GM12878 (cell line): ENCODE measurements at regions not wholly inside any gene's neighbourhood (a gene's known extent, or its start where the extent isn't known, plus 50 kb on each side); places are given as distances from the start of the nearest gene placed in this dataset.

Experiments
- ATAC-seq: fragments of 200-7000 bp; cut with Tn5 transposase; 3 replicates; pipeline ENCODE4 v1.9.1; 2020; ENCODE audit warnings: mild to moderate bottlenecking, moderate library complexity
- BruUV-seq: library from RNA; stranded (reverse); fragments of 400-500 nt; replicated peaks from 2 replicates; lab custom pipeline; 2021; lab: Mats Ljungman, UMichigan
- CTCF ChIA-PET: fragments of 300-600 bp; sonication (Branson Sonifier 250); formaldehyde crosslinking; extraction: SDS; loops from one replicate; lab custom pipeline; 2021; ENCODE audit warnings: inconsistent platforms; lab: Yijun Ruan, JAX
- POLR2A ChIA-PET: fragments of 350-600 bp; formaldehyde crosslinking; extraction: SDS; loops from one replicate; lab custom pipeline; 2021; ENCODE audit warnings: inconsistent platforms; lab: Charles Lee
- RAD21 ChIA-PET: fragments of 300-600 bp; sonication (Branson Sonifier 250); formaldehyde crosslinking; loops from one replicate; lab custom pipeline; 2023; ENCODE audit warnings: antibody characterized with exemption; ENCODE audit not compliant: unreplicated experiment; lab: Charles Lee
- SMC1A ChIA-PET: fragments of 300-600 bp; sonication (Branson Sonifier 250); formaldehyde crosslinking; loops from one replicate; lab custom pipeline; 2023; ENCODE audit not compliant: unreplicated experiment, uncharacterized antibody; lab: Charles Lee
- DNase-seq: peaks from one replicate; pipeline ENCODE4 v3.0.0-alpha.2; 2011; ENCODE audit warnings: low read depth, low spot score
- FAIRE-seq: peaks from 3 replicates; lab custom pipeline; 2011; peaks lifted over from hg19 to GRCh38; lab: Jason Lieb, UNC
- H2AFZ ChIP-seq: 2 replicates; pipeline ENCODE4 v1.6.0; 2011; ENCODE audit warnings: low read depth, low read length, control low read depth; ENCODE audit not compliant: control insufficient read depth
- H3K27ac ChIP-seq: 2 replicates; pipeline ENCODE4 v1.5.1; 2011; ENCODE audit warnings: control low read depth; ENCODE audit not compliant: control insufficient read depth, insufficient read depth
- H3K27me3 ChIP-seq, 2 experiments: replicated peaks in 1 of 2; 2 replicates each; pipeline versions ENCODE4 v1.6.0 to v1.6.1; 2011; ENCODE audit warnings: low read length in 1 of 2; ENCODE audit not compliant: control insufficient read depth in 2 of 2, insufficient read depth in 2 of 2
- H3K36me3 ChIP-seq, 2 experiments: 2 replicates each; pipeline ENCODE4 v1.5.1; 2011; ENCODE audit warnings: low read length in 1 of 2; ENCODE audit not compliant: control insufficient read depth in 2 of 2, insufficient read depth in 2 of 2
- H3K4me1 ChIP-seq: 2 replicates; pipeline ENCODE4 v1.6.1; 2011; ENCODE audit warnings: mild to moderate bottlenecking, low read length, moderate library complexity, mixed read lengths; ENCODE audit not compliant: control insufficient read depth, insufficient read depth
- H3K4me2 ChIP-seq: 2 replicates; pipeline ENCODE4 v1.6.0; 2011; ENCODE audit warnings: control low read depth; ENCODE audit not compliant: control insufficient read depth, insufficient read depth
- H3K4me3 ChIP-seq: fragments of 200-600 bp; sonication (generic); 2 replicates; pipeline ENCODE4 v1.5.1; 2016
- H3K79me2 ChIP-seq: 2 replicates; pipeline ENCODE4 v1.6.0; 2011; ENCODE audit warnings: low read length; ENCODE audit not compliant: control insufficient read depth, insufficient read depth
- H3K9ac ChIP-seq: 2 replicates; pipeline ENCODE4 v1.8.0; 2011; ENCODE audit warnings: low read length, control low read depth, mixed read lengths; ENCODE audit not compliant: control insufficient read depth, insufficient read depth
- H3K9me3 ChIP-seq: replicated peaks from 3 replicates; pipeline ENCODE4 v1.5.1; 2011; ENCODE audit warnings: mild to moderate bottlenecking, low read length; ENCODE audit not compliant: control insufficient read depth, insufficient read depth
- H4K20me1 ChIP-seq: 2 replicates; pipeline ENCODE4 v1.6.0; 2011; ENCODE audit not compliant: control insufficient read depth, insufficient read depth
- ASH2L ChIP-seq: fragments of 300-600, 200-600 bp; sonication (generic); IDR thresholded peaks from 2 replicates; pipeline ENCODE4 v1.6.1; 2017; ENCODE audit warnings: low read depth, mild to moderate bottlenecking, borderline replicate concordance
- CREM ChIP-seq: IDR thresholded peaks from 2 replicates; pipeline ENCODE4 v1.6.1; 2014; ENCODE audit warnings: antibody characterized with exemption, low read depth
- DPF2 ChIP-seq: fragments of 450-650 bp; IDR thresholded peaks from 2 replicates; pipeline ENCODE4 v1.6.1; 2017; ENCODE audit warnings: mild to moderate bottlenecking
- IRF3 ChIP-seq: fragments of 450-650 bp; IDR thresholded peaks from 2 replicates; pipeline ENCODE4 v1.6.1; 2014; ENCODE audit warnings: mild to moderate bottlenecking
- IRF4 ChIP-seq: IDR thresholded peaks from 2 replicates; pipeline ENCODE4 v1.6.1; 2011; ENCODE audit warnings: low read depth, low read length
- LARP7 ChIP-seq: fragments of 450-650 bp; IDR thresholded peaks from 2 replicates; pipeline ENCODE4 v1.6.1; 2017; ENCODE audit warnings: mild to moderate bottlenecking
- MEF2B ChIP-seq: fragments of 450-650 bp; IDR thresholded peaks from 2 replicates; pipeline ENCODE4 v1.6.1; 2018; ENCODE audit warnings: mild to moderate bottlenecking, moderate library complexity; ENCODE audit not compliant: partially characterized antibody, poor library complexity, severe bottlenecking
- MYB ChIP-seq: fragments of 150-350 bp; IDR thresholded peaks from 2 replicates; pipeline ENCODE4 v1.6.1; 2014; ENCODE audit warnings: mild to moderate bottlenecking, low read depth, low read length, borderline replicate concordance
- NBN ChIP-seq: fragments of 450-650 bp; IDR thresholded peaks from 2 replicates; pipeline ENCODE4 v1.6.1; 2016
- NRF1 ChIP-seq: conservative IDR thresholded peaks from 2 replicates; pipeline ENCODE4 v1.6.1; 2011; ENCODE audit warnings: mild to moderate bottlenecking, low read depth, low read length, improper control_type of control experiment
- PAX8 ChIP-seq: fragments of 450-650 bp; IDR thresholded peaks from 2 replicates; pipeline ENCODE4 v1.6.1; 2017; ENCODE audit warnings: mild to moderate bottlenecking, moderate library complexity
- PML ChIP-seq: IDR thresholded peaks from 2 replicates; pipeline ENCODE4 v1.6.1; 2012; ENCODE audit warnings: low read length, inconsistent platforms
- PRDM15 ChIP-seq: fragments of 450-650 bp; formaldehyde crosslinking; IDR thresholded peaks from 2 replicates; pipeline ENCODE4 v1.4.0; 2020; ENCODE audit warnings: mild to moderate bottlenecking, moderate library complexity
- RBBP5 ChIP-seq: fragments of 200-600 bp; sonication (generic); conservative IDR thresholded peaks from 2 replicates; pipeline ENCODE4 v1.6.1; 2016
- RELA ChIP-seq: fragments of 450-650 bp; IDR thresholded peaks from 2 replicates; pipeline ENCODE4 v1.8.0; 2014; ENCODE audit warnings: borderline replicate concordance; ENCODE audit not compliant: partially characterized antibody
- SMARCA5 ChIP-seq: fragments of 450-650 bp; IDR thresholded peaks from 2 replicates; pipeline ENCODE4 v1.6.1; 2017; ENCODE audit warnings: mild to moderate bottlenecking
- SREBF2 ChIP-seq: IDR thresholded peaks from 2 replicates; pipeline ENCODE4 v1.6.1; 2012; ENCODE audit warnings: mild to moderate bottlenecking, low read length
- SUPT20H ChIP-seq: IDR thresholded peaks from 2 replicates; pipeline ENCODE4 v1.6.1; 2011; ENCODE audit warnings: low read depth, mild to moderate bottlenecking, low read length, moderate library complexity, borderline replicate concordance; ENCODE audit not compliant: control insufficient read depth
- TAF1 ChIP-seq: IDR thresholded peaks from 2 replicates; pipeline ENCODE4 v1.6.1; 2011; ENCODE audit warnings: mild to moderate bottlenecking, low read depth, low read length, borderline replicate concordance
- TBL1XR1 ChIP-seq: IDR thresholded peaks from 2 replicates; pipeline ENCODE4 v1.6.1; 2012; ENCODE audit warnings: low read depth, low read length, improper control_type of control experiment
- WGBS: methylation state at CpG from one replicate; pipeline ENCODE4 v1.1.6; 2016; ENCODE audit warnings: low lambda C conversion rate; ENCODE audit not compliant: insufficient replicate concordance, insufficient coverage; ENCODE audit errors: missing lambda C conversion rate; 5-methylcytosine and 5-hydroxymethylcytosine counted together
- in situ Hi-C: fragments of 300-500 bp; cut with MboI; formaldehyde crosslinking; loops from 9 replicates; pipeline ENCODE4 v1.14.3; 2018; ENCODE audit warnings: mixed read lengths
- intact Hi-C: fragments of 100-400 bp; cut with micrococcal nuclease; formaldehyde crosslinking; loops from one replicate; pipeline ENCODE4 v1.14.2; 2022; ENCODE audit not compliant: unreplicated experiment

DNA sequence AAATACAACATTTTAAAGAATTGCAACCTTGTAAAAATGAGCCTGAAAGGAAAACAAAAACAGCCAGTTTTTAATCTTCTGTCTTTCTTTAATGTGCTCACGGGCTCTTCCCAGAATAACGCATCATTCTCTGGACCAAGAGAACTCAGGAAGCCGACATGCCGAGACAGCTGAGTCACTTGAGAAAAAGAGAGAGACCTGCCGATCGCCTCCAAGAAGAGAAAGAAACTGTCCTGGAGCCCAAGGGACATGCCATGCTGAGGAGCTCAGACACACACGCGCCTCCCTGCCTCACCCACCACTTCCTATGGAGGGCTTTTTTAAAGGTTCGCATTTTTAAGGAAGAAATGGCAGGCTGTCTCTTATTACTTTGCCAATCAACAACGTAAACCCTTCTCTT lies 176.4 kb downstream of the ZNF281 start:
- POLR2A ChIA-PET, result no interaction called here
- BruUV-seq, result no TSS peak

GRCh38 chr1:200231787-200232231 lies 178.0 kb downstream of the ZNF281 start:
- no peaks in the 10 kb centered on the region for H3K36me3 ChIP-seq
- no peak overlapping the region for H3K4me2 ChIP-seq
- no peaks in the 10 kb centered on the region for H3K79me2 ChIP-seq
- H2AFZ ChIP-seq, result no peak overlapping the region
- no peak overlapping the region for H3K9ac ChIP-seq
- ChIA-PET SMC1A (interaction anchor here (1.0 to 1.8 kb wide), 3 partner anchors 18 to 93 kb away, joined by 3 to 5 read pairs (median 3); no protein-coding TSS in a partner anchor), POLR2A (no interaction called here), CTCF (no interaction called here), RAD21 (interaction anchor here (1.1 kb wide), 2 partner anchors 45 to 93 kb away, joined by 3 read pairs; no protein-coding TSS in a partner anchor)
- H4K20me1 ChIP-seq, result no peaks in the 10 kb centered on the region
- no TSS peak for BruUV-seq
- H3K4me3 ChIP-seq, result no peak overlapping the region
- FAIRE-seq (no peak), ATAC-seq (no peak), DNase-seq (no peak)
- in situ Hi-C loops (no loop called here), intact Hi-C loops (no loop called here)
- no peak overlapping the region for H3K27ac ChIP-seq
- H3K9me3 ChIP-seq, result no peaks in the 10 kb centered on the region
- H3K4me1 ChIP-seq, result no peaks in the 10 kb centered on the region; the same call in 1 of the 2 replicates
- H3K27me3 ChIP-seq, result no peaks in the 10 kb centered on the region; a peak in 1 of 4 replicates
- 8% methylated on average over 1 of the region's 1 CpG for WGBS
- TF ChIP-seq NRF1, result no peak
- no peak for TF ChIP-seq CREM
- TF ChIP-seq DPF2, result no peak
- no peak for TF ChIP-seq PML
- TF ChIP-seq SUPT20H, result no peak
- TF ChIP-seq TBL1XR1, result no peak
- no peak for TF ChIP-seq TAF1
- TF ChIP-seq IRF3, result no peak
- no peak for TF ChIP-seq PAX8
- TF ChIP-seq PRDM15, result no peak

More for the DNA sequence above, 176.4 kb downstream of the ZNF281 start:
- no peak for TF ChIP-seq MYB
- TF ChIP-seq SMARCA5, result no peak
- no peak for TF ChIP-seq RBBP5
- no peak for TF ChIP-seq MEF2B
- no peak for TF ChIP-seq SREBF2
- no peak for TF ChIP-seq RELA
- TF ChIP-seq CREM, result no peak
- no peak for TF ChIP-seq ASH2L
- TF ChIP-seq IRF4, result no peak
- no peak for TF ChIP-seq NBN
- no peak for TF ChIP-seq LARP7
- Histone ChIP-seq H3K4me2 (no peak overlapping the region), H4K20me1 (no peaks in the 10 kb centered on the region), H3K9ac (no peak overlapping the region), H3K27ac (no peak overlapping the region), H3K4me1 (no peaks in the 10 kb centered on the region), H3K36me3 (no peaks in the 10 kb centered on the region), H3K4me3 (no peak overlapping the region), H3K27me3 (no peaks in the 10 kb centered on the region; a peak in 1 of 4 replicates), H3K9me3 (no peaks in the 10 kb centered on the region), H2AFZ (no peak overlapping the region), H3K79me2 (no peaks in the 10 kb centered on the region)
- WGBS, result 37% methylated on average over 10 of the region's 10 CpGs
- intact Hi-C loops (no loop called here), in situ Hi-C loops (no loop called here)
- ChIA-PET SMC1A (interaction anchor here (1.1 kb wide), 1 partner anchor 43 kb away, joined by 3 read pairs; no protein-coding TSS in a partner anchor), CTCF (interaction anchor here (0.6 kb wide), 1 partner anchor 132 kb away, joined by 3 read pairs; no protein-coding TSS in a partner anchor), RAD21 (no interaction called here)
- no peak for FAIRE-seq
- ATAC-seq, result no peak
- DNase-seq, result no peak
